Gastroesophageal sphincter (tissue), 4 donors: ENCODE measurements at regions not wholly inside any gene's neighbourhood (a gene's known extent, or its start where the extent isn't known, plus 50 kb on each side); places are given as distances from the start of the nearest gene placed in this dataset.
A peak's percentile ranks its signal among the peaks of the same experiment; 100 is the strongest.

Experiments used
- ATAC-seq: fragments of 150-250 bp; one replicate; pipeline ENCODE4 v1.9.1; 2016; ENCODE audit warnings: mild to moderate bottlenecking, moderate library complexity
- H3K27ac ChIP-seq, 4 donors: fragments of 200-600 bp; sonication (generic) in 3 of 4; 1 replicate in 3 of 4; 2 replicates in 1 of 4; pipeline ENCODE4 v1.5.1; 2016 to 2019
- H3K27me3 ChIP-seq: fragments of 200-600 bp; sonication (generic); one replicate; pipeline ENCODE4 v1.5.1; 2019
- H3K36me3 ChIP-seq, 2 donors: fragments of 200-600 bp; sonication (generic); one replicate each; pipeline ENCODE4 v1.5.1; 2019; ENCODE audit warnings: control low read depth in 1 of 2
- H3K4me1 ChIP-seq, 3 donors: fragments of 200-600 bp; sonication (generic); 1 replicate in 2 of 3; 2 replicates in 1 of 3; pipeline ENCODE4 v1.5.1; 2016 to 2019; ENCODE audit warnings: control low read depth in 2 of 3
- H3K4me3 ChIP-seq, 2 donors: fragments of 200-600 bp; sonication (generic); one replicate each; pipeline ENCODE4 v1.5.1; 2019; ENCODE audit warnings: mild to moderate bottlenecking in 1 of 2, moderate library complexity in 1 of 2
- H3K9me3 ChIP-seq, 3 donors: fragments of 200-600 bp; sonication (generic); one replicate each; pipeline ENCODE4 v1.5.1; 2017 to 2019; ENCODE audit warnings: control low read depth in 2 of 3
- CTCF ChIP-seq, 4 experiments: fragments of 200-600 bp in 2 of 4; fragments of 450-650 bp in 2 of 4; sonication (generic) in 1 of 4; IDR thresholded peaks; one replicate each; pipeline ENCODE4 v1.5.1; 2017 to 2019; ENCODE audit warnings: antibody characterized with exemption in 4 of 4, mild to moderate bottlenecking in 2 of 4, moderate library complexity in 2 of 4
- EP300 ChIP-seq: sonication (generic); formaldehyde crosslinking; IDR thresholded peaks from one replicate; pipeline ENCODE4 v1.6.1; 2017; ENCODE audit warnings: antibody characterized with exemption, mild to moderate bottlenecking
- POLR2A ChIP-seq, 2 donors: fragments of 450-650 bp; IDR thresholded peaks; one replicate each; pipeline ENCODE4 v1.6.1; 2017; ENCODE audit warnings: antibody characterized with exemption in 2 of 2, mild to moderate bottlenecking in 2 of 2, moderate library complexity in 1 of 2
- POLR2AphosphoS5 ChIP-seq: sonication (generic); formaldehyde crosslinking; IDR thresholded peaks from one replicate; pipeline ENCODE4 v1.6.1; 2017; ENCODE audit warnings: antibody characterized with exemption
- WGBS, 2 donors: methylation state at CpG; one replicate each; pipeline ENCODE4 v1.1.5; 2018; ENCODE audit warnings: low coverage in 1 of 2; 5-methylcytosine and 5-hydroxymethylcytosine counted together

GRCh38 chr5:7202846-7203245, 193.1 kb upstream of the ADCY2 start:
- H3K9me3 ChIP-seq: no peaks in the 10 kb centered on the region

GRCh38 chr5:7207979-7208378, 188.0 kb upstream of the ADCY2 start:
- Histone ChIP-seq H3K27me3 (no peaks in the 10 kb centered on the region), H3K27ac (no peak overlapping the region), H3K9me3 (no peaks in the 10 kb centered on the region), H3K36me3 (no peaks in the 10 kb centered on the region), H3K4me1 (no peaks in the 10 kb centered on the region), H3K4me3 (no peak overlapping the region)
- ATAC-seq: peak; percentile 24
- 81% methylated on average over 2 of the region's 2 CpGs; no CpG with 5 or more reads in 1 of the 2 donors for WGBS, 2 donors
- TF ChIP-seq CTCF (IDR thresholded peaks at IDR 0.05): no peak
- no peak for TF ChIP-seq POLR2AphosphoS5
- TF ChIP-seq EP300: no peak
- no peak for TF ChIP-seq POLR2A (IDR thresholded peaks at IDR 0.05)

More at GRCh38 chr5:7202846-7203245, 193.1 kb upstream of the ADCY2 start:
- Histone ChIP-seq H3K36me3 (no peaks in the 10 kb centered on the region), H3K27ac (no peak overlapping the region), H3K4me3 (no peak overlapping the region), H3K4me1 (no peaks in the 10 kb centered on the region), H3K27me3 (no peaks in the 10 kb centered on the region)
- no peak for ATAC-seq
- TF ChIP-seq EP300 (no peak), CTCF (IDR thresholded peaks at IDR 0.05) (no peak), POLR2AphosphoS5 (no peak)
- 88 to 91% methylated on average over 1 of the region's 1 CpG for WGBS, 2 donors

- no peaks in the 10 kb centered on the region for H3K27me3 ChIP-seq
- H3K9me3 ChIP-seq: no peaks in the 10 kb centered on the region
- H3K4me3 ChIP-seq: no peak overlapping the region
- TF ChIP-seq EP300: no peak
- no peak for TF ChIP-seq POLR2A (IDR thresholded peaks at IDR 0.05)
- no peak for TF ChIP-seq CTCF (IDR thresholded peaks at IDR 0.05)
- no peak for TF ChIP-seq POLR2AphosphoS5
- H3K4me1 ChIP-seq: no peaks in the 10 kb centered on the region
- no peaks in the 10 kb centered on the region for H3K36me3 ChIP-seq
- WGBS, 2 donors: 41% methylated on average over 4 of the region's 5 CpGs
- H3K27ac ChIP-seq: no peak overlapping the region
- ATAC-seq: peak; percentile 70
These were observed 187.0 kb upstream of the ADCY2 start for GRCh38 chr5:7208938-7209337.

- H3K27ac ChIP-seq: no peak overlapping the region
- no peak for TF ChIP-seq EP300
- no peak for TF ChIP-seq POLR2A (IDR thresholded peaks at IDR 0.05)
- no peak for TF ChIP-seq CTCF (IDR thresholded peaks at IDR 0.05)
- no peak for TF ChIP-seq POLR2AphosphoS5
- H3K9me3 ChIP-seq: no peaks in the 10 kb centered on the region
- H3K4me3 ChIP-seq: no peak overlapping the region
- no peaks in the 10 kb centered on the region for H3K4me1 ChIP-seq
- no peaks in the 10 kb centered on the region for H3K27me3 ChIP-seq
- peak; percentile 68 for ATAC-seq
- no peaks in the 10 kb centered on the region for H3K36me3 ChIP-seq
These were observed 186.3 kb upstream of the ADCY2 start for GRCh38 chr5:7209658-7210057.

DNA sequence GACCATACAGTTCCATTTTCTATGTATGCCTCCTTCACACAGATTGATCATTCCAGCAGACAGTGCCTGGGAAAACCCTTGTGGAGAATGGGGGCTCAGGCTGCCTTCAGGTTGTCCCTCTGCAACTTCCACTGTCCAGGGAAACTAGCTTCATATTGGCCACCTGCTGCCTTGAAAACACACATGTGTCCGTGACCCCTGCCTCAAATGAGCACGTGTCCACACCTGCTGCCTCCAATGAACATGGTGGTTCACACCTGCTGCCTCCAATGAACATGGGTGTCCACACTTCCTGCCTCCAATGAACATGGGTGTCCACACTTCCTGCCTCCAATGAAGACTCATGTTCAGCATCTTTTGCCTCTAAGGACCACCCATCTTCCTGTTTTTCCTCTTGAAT, 185.4 kb upstream of the ADCY2 start:
- no peaks in the 10 kb centered on the region for H3K9me3 ChIP-seq
- TF ChIP-seq EP300 (no peak), POLR2A (IDR thresholded peaks at IDR 0.05) (no peak), CTCF (IDR thresholded peaks at IDR 0.05) (no peak)
- no peaks in the 10 kb centered on the region for H3K27me3 ChIP-seq
- no peak for ATAC-seq
- WGBS, 2 donors: 65 to 92% methylated on average over 2 of the region's 2 CpGs
- no peak overlapping the region for H3K27ac ChIP-seq
- H3K4me3 ChIP-seq: no peak overlapping the region
- H3K4me1 ChIP-seq: no peaks in the 10 kb centered on the region
- H3K36me3 ChIP-seq: no peaks in the 10 kb centered on the region
